HG03025 (cell line): ENCODE measurements at regions not wholly inside any gene's neighbourhood (a gene's known extent, or its start where the extent isn't known, plus 50 kb on each side); places are given as distances from the start of the nearest gene placed in this dataset.

Source experiments
- ATAC-seq: cut with Tn5 transposase; IDR thresholded peaks from one replicate; pipeline ENCODE4 v1.9.1; 2021; ENCODE audit warnings: mild to moderate bottlenecking, moderate library complexity; ENCODE audit not compliant: unreplicated experiment, low FRiP score

GRCh38 chr5:61621202-61621650 lies 289.2 kb downstream of the ZSWIM6 start:
- no peak for ATAC-seq

GRCh38 chr5:61622156-61622555 lies 290.1 kb downstream of the ZSWIM6 start:
- no peak for ATAC-seq

- no peak for ATAC-seq
These were observed 291.5 kb downstream of the ZSWIM6 start for GRCh38 chr5:61623401-61624069.

GRCh38 chr5:61624553-61625136 lies 292.6 kb downstream of the ZSWIM6 start:
- no peak for ATAC-seq

GRCh38 chr5:61625137-61625561 lies 293.1 kb downstream of the ZSWIM6 start:
- ATAC-seq: no peak

GRCh38 chr5:61625681-61626621 lies 293.9 kb downstream of the ZSWIM6 start:
- ATAC-seq: peak; percentile 63

GRCh38 chr5:61626639-61627282 lies 294.7 kb downstream of the ZSWIM6 start:
- ATAC-seq: peak; percentile 37

GRCh38 chr5:61627531-61627930 lies 295.5 kb downstream of the ZSWIM6 start:
- no peak for ATAC-seq

- no peak for ATAC-seq
These were observed 298.9 kb downstream of the ZSWIM6 start for GRCh38 chr5:61630908-61631307.

GRCh38 chr5:61631438-61631941 lies 299.4 kb downstream of the ZSWIM6 start:
- no peak for ATAC-seq

- ATAC-seq: no peak
These were observed 300.0 kb downstream of the ZSWIM6 start for GRCh38 chr5:61632064-61632463.

- ATAC-seq: no peak
These were observed 303.2 kb downstream of the ZSWIM6 start for GRCh38 chr5:61635271-61635670.

- no peak for ATAC-seq
These were observed 305.5 kb downstream of the ZSWIM6 start for GRCh38 chr5:61637566-61637965.

GRCh38 chr5:61638476-61638875 lies 306.4 kb downstream of the ZSWIM6 start:
- no peak for ATAC-seq

GRCh38 chr5:61640179-61641021 lies 308.3 kb downstream of the ZSWIM6 start:
- ATAC-seq: no peak

- no peak for ATAC-seq
These were observed 309.9 kb downstream of the ZSWIM6 start for GRCh38 chr5:61641748-61642565.

GRCh38 chr5:61647672-61648071 lies 315.6 kb downstream of the ZSWIM6 start:
- ATAC-seq: no peak

GRCh38 chr5:61649231-61649630 lies 317.2 kb downstream of the ZSWIM6 start:
- no peak for ATAC-seq

- ATAC-seq: no peak
These were observed 317.9 kb downstream of the ZSWIM6 start for GRCh38 chr5:61649971-61650370.
